K562 (cell line): ENCODE measurements at regions not wholly inside any gene's neighbourhood (a gene's known extent, or its start where the extent isn't known, plus 50 kb on each side); places are given as distances from the start of the nearest gene placed in this dataset.

ENCODE experiments used
- ATAC-seq: fragments of 200-7000 bp; cut with Tn5 transposase; 3 replicates; pipeline ENCODE4 v1.9.1; 2020; ENCODE audit warnings: moderate library complexity
- BruUV-seq: library from RNA; stranded (reverse); fragments of 400-500 nt; replicated peaks from 2 replicates; lab custom pipeline; 2021; lab: Mats Ljungman, UMichigan
- CTCF ChIA-PET: fragments of 300-600 bp; formaldehyde crosslinking; extraction: SDS; loops from one replicate; lab custom pipeline; 2021; ENCODE audit warnings: low intra/inter-chr PET ratio; lab: Yijun Ruan, JAX
- POLR2A ChIA-PET: fragments of 300-600, 350-650 bp; sonication (Branson Sonifier 250); formaldehyde crosslinking; extraction: SDS; loops from one replicate; lab custom pipeline; 2021; ENCODE audit warnings: antibody characterized with exemption, inconsistent platforms; lab: Yijun Ruan, JAX
- DNase-seq, 4 experiments: peaks; one replicate each; pipeline versions ENCODE4 v3.0.0 to v3.0.0-alpha.2; 2011 to 2018; ENCODE audit warnings: low spot score in 3 of 4, mixed read lengths in 3 of 4; ENCODE audit errors: extremely low read depth in 1 of 4
- FAIRE-seq: peaks from 2 replicates; lab custom pipeline; 2011; peaks lifted over from hg19 to GRCh38; lab: Jason Lieb, UNC
- H2AFZ ChIP-seq: 2 replicates; pipeline ENCODE4 v1.6.0; 2011; ENCODE audit warnings: low read depth, low read length, control low read depth, inconsistent platforms
- H3K27ac ChIP-seq: fragments of 200-600 bp; 3 replicates; pipeline ENCODE4 v1.8.0; 2011; ENCODE audit warnings: low read depth, mild to moderate bottlenecking, control low read depth, inconsistent platforms, low read length, moderate library complexity, mixed read lengths; ENCODE audit errors: extremely low read depth
- H3K27me3 ChIP-seq, 2 experiments: fragments of 300-600 bp in 1 of 2; 2 replicates in 1 of 2; 3 replicates in 1 of 2; pipeline versions ENCODE4 v1.6.0 to v1.8.0; 2011; ENCODE audit warnings: inconsistent platforms in 2 of 2, low read length in 2 of 2, mild to moderate bottlenecking in 1 of 2, mixed read lengths in 1 of 2, moderate library complexity in 1 of 2; ENCODE audit not compliant: control insufficient read depth in 2 of 2, insufficient read depth in 2 of 2
- H3K36me3 ChIP-seq: fragments of 300-600 bp; 3 replicates; pipeline ENCODE4 v1.8.0; 2011; ENCODE audit warnings: mild to moderate bottlenecking, low read length, inconsistent platforms; ENCODE audit not compliant: control insufficient read depth, insufficient read depth
- H3K4me1 ChIP-seq, 2 experiments: fragments of 200-600 bp in 1 of 2; replicated peaks in 1 of 2; 2 replicates in 1 of 2; 3 replicates in 1 of 2; pipeline versions ENCODE4 v1.5.1 to v1.8.0; 2011; ENCODE audit warnings: inconsistent platforms in 2 of 2, low read length in 2 of 2, mild to moderate bottlenecking in 1 of 2, mixed read lengths in 1 of 2, moderate library complexity in 1 of 2; ENCODE audit not compliant: control insufficient read depth in 2 of 2, insufficient read depth in 2 of 2
- H3K4me2 ChIP-seq: 2 replicates; pipeline ENCODE4 v1.6.1; 2011; ENCODE audit warnings: low read length, control low read depth, inconsistent platforms, mixed read lengths; ENCODE audit not compliant: insufficient read depth
- H3K4me3 ChIP-seq: fragments of 200-600 bp; sonication (generic), shearing (Covaris generic); 2 replicates; pipeline ENCODE4 v1.5.1; 2016; ENCODE audit warnings: control low read depth, inconsistent platforms
- H3K79me2 ChIP-seq: fragments of 200-600 bp; 3 replicates; pipeline ENCODE4 v1.8.0; 2011; ENCODE audit warnings: low read length, inconsistent platforms; ENCODE audit not compliant: control insufficient read depth, insufficient read depth
- H3K9ac ChIP-seq, 2 experiments: 2 replicates each; pipeline versions ENCODE4 v1.6.0 to v1.6.1; 2011; ENCODE audit warnings: low read depth in 2 of 2, low read length in 2 of 2, control low read depth in 1 of 2, inconsistent platforms in 1 of 2, mild to moderate bottlenecking in 1 of 2, mixed read lengths in 1 of 2; ENCODE audit not compliant: insufficient read depth in 1 of 2
- H3K9me1 ChIP-seq: one replicate; pipeline ENCODE4 v1.6.0; 2011; ENCODE audit warnings: inconsistent platforms, mild to moderate bottlenecking, low read length, moderate library complexity; ENCODE audit not compliant: control insufficient read depth, insufficient read depth
- H3K9me3 ChIP-seq: replicated peaks from 2 replicates; pipeline ENCODE4 v1.5.1; 2011; ENCODE audit warnings: low read depth, low read length, inconsistent platforms; ENCODE audit not compliant: control insufficient read depth, insufficient read depth
- H4K20me1 ChIP-seq: replicated peaks from 2 replicates; pipeline ENCODE4 v1.6.1; 2011; ENCODE audit warnings: low read length, inconsistent platforms, mixed read lengths; ENCODE audit not compliant: control insufficient read depth, insufficient read depth
- CEBPG ChIP-seq, 3 experiments: fragments of 200-800 bp in 1 of 3; sonication (Bioruptor generic) in 1 of 3; sonication (generic) in 1 of 3; formaldehyde crosslinking in 1 of 3; IDR thresholded peaks in 2 of 3; conservative IDR thresholded peaks in 1 of 3; 2 replicates each; pipeline versions ENCODE4 v1.6.1 to v1.8.0; 2016 to 2022; ENCODE audit warnings: missing compliant biosample characterization in 2 of 3, missing genetic modification characterization in 2 of 3, mild to moderate bottlenecking in 1 of 3, missing genetic modification reagents in 1 of 3
- ESRRB ChIP-seq: fragments of 250-450 bp; sonication (Bioruptor Pico); IDR thresholded peaks from 2 replicates; pipeline ENCODE4 v1.5.0; 2020; ENCODE audit warnings: mild to moderate bottlenecking, moderate library complexity, borderline replicate concordance
- IRF1 ChIP-seq: sonication (generic); formaldehyde crosslinking; IDR thresholded peaks from 2 replicates; pipeline ENCODE4 v1.8.0; 2022; ENCODE audit warnings: missing genetic modification reagents, mild to moderate bottlenecking, borderline replicate concordance
- KAT7 ChIP-seq: sonication (generic); formaldehyde crosslinking; IDR thresholded peaks from 2 replicates; pipeline ENCODE4 v1.8.0; 2022; ENCODE audit warnings: missing genetic modification reagents, mild to moderate bottlenecking, borderline replicate concordance
- PRPF4 ChIP-seq: fragments of 200-400 bp; formaldehyde crosslinking; IDR thresholded peaks from one replicate; pipeline ENCODE4 v1.6.1; 2017; ENCODE audit warnings: low read length, low read depth, mild to moderate bottlenecking; ENCODE audit not compliant: insufficient read depth, poor library complexity, severe bottlenecking
- TEAD2 ChIP-seq: fragments of 450-650 bp; IDR thresholded peaks from 2 replicates; pipeline ENCODE4 v1.6.1; 2016; ENCODE audit warnings: missing genetic modification characterization, control low read depth, missing compliant biosample characterization
- ZNF778 ChIP-seq: fragments of 450-650 bp; formaldehyde crosslinking; IDR thresholded peaks from 2 replicates; pipeline ENCODE4 v1.4.0; 2020; ENCODE audit warnings: mild to moderate bottlenecking, moderate library complexity
- WGBS: fragments of 100-300 bp; shearing (Covaris generic); methylation state at CpG from one replicate; pipeline ENCODE4 v1.1.6; 2016; ENCODE audit warnings: low coverage, mixed read lengths; ENCODE audit not compliant: insufficient coverage; ENCODE audit errors: missing lambda C conversion rate; 5-methylcytosine and 5-hydroxymethylcytosine counted together
- in situ Hi-C: fragments of 300-500 bp; cut with MboI; formaldehyde crosslinking; loops from 4 replicates; pipeline ENCODE4 v1.15.0; 2018; ENCODE audit warnings: inconsistent platforms, mixed read lengths
- intact Hi-C: fragments of 100-400 bp; cut with micrococcal nuclease; formaldehyde crosslinking; loops from 2 replicates; pipeline ENCODE4 v1.14.2; 2022
- TF ChIP-seq, protein P1 (sequence below): fragments of 250-450 bp; sonication (Bioruptor Pico); IDR thresholded peaks from 2 replicates; pipeline ENCODE4 v1.5.0; 2020; ENCODE audit warnings: mild to moderate bottlenecking
- TF ChIP-seq, protein P2 (sequence below): fragments of 250-450 bp; sonication (Bioruptor Pico); IDR thresholded peaks from 2 replicates; pipeline ENCODE4 v1.5.0; 2021; ENCODE audit warnings: mild to moderate bottlenecking, borderline replicate concordance

- CTCF ChIA-PET: no interaction called here
Measured at GRCh38 chr4:66052426-66052825, 382.1 kb upstream of the EPHA5 start.

More at GRCh38 chr4:66052426-66052825, 382.1 kb upstream of the EPHA5 start:
- POLR2A ChIA-PET: no interaction called here
- Histone ChIP-seq H3K9me1 (no peaks in the 10 kb centered on the region), H3K4me1 (no peaks in the 10 kb centered on the region), H3K36me3 (no peaks in the 10 kb centered on the region), H3K4me2 (no peak overlapping the region), H3K9ac (no peak overlapping the region), H2AFZ (no peak overlapping the region), H3K27me3 (no peaks in the 10 kb centered on the region), H3K79me2 (no peaks in the 10 kb centered on the region)
- ATAC-seq: no peak
- WGBS: 3% methylated on average over 2 of the region's 2 CpGs
- no TSS peak for BruUV-seq
- no peak for FAIRE-seq
- TF ChIP-seq KAT7: no peak
- TF ChIP-seq, protein P1, sequence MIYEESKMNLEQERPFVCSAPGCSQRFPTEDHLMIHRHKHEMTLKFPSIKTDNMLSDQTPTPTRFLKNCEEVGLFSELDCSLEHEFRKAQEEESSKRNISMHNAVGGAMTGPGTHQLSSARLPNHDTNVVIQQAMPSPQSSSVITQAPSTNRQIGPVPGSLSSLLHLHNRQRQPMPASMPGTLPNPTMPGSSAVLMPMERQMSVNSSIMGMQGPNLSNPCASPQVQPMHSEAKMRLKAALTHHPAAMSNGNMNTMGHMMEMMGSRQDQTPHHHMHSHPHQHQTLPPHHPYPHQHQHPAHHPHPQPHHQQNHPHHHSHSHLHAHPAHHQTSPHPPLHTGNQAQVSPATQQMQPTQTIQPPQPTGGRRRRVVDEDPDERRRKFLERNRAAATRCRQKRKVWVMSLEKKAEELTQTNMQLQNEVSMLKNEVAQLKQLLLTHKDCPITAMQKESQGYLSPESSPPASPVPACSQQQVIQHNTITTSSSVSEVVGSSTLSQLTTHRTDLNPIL: no peak
- no peak for TF ChIP-seq ZNF778
- TF ChIP-seq, protein P2, sequence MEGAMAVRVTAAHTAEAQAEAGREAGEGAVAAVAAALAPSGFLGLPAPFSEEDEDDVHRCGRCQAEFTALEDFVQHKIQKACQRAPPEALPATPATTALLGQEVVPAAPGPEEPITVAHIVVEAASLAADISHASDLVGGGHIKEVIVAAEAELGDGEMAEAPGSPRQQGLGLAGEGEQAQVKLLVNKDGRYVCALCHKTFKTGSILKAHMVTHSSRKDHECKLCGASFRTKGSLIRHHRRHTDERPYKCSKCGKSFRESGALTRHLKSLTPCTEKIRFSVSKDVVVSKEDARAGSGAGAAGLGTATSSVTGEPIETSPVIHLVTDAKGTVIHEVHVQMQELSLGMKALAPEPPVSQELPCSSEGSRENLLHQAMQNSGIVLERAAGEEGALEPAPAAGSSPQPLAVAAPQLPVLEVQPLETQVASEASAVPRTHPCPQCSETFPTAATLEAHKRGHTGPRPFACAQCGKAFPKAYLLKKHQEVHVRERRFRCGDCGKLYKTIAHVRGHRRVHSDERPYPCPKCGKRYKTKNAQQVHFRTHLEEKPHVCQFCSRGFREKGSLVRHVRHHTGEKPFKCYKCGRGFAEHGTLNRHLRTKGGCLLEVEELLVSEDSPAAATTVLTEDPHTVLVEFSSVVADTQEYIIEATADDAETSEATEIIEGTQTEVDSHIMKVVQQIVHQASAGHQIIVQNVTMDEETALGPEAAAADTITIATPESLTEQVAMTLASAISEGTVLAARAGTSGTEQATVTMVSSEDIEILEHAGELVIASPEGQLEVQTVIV (CRISPR knock-in tag): no peak
- no peak for TF ChIP-seq CEBPG (CRISPR knock-in tag; IDR thresholded peaks at IDR 0.05)
- no peak for TF ChIP-seq CEBPG (tag; conservative IDR thresholded peaks at IDR 0.05 in 1 of 2, IDR thresholded peaks at IDR 0.05 in 1 of 2)
- no peak for TF ChIP-seq PRPF4
- TF ChIP-seq TEAD2 (tag): no peak
- no peak for TF ChIP-seq IRF1 (CRISPR knock-in tag)
- TF ChIP-seq ESRRB (CRISPR knock-in tag): no peak
- TF ChIP-seq, all 486 proteins: peak for 0
- in situ Hi-C loops (no loop called here), intact Hi-C loops (no loop called here)
- Histone ChIP-seq H3K4me3 (no peak overlapping the region), H4K20me1 (no peaks in the 10 kb centered on the region), H3K9me3 (no peaks in the 10 kb centered on the region; the same call in 1 of the 2 replicates), H3K27ac (no peak overlapping the region)
- no peak for DNase-seq
